GM21526 (cell line): ENCODE measurements at regions not wholly inside any gene's neighbourhood (a gene's known extent, or its start where the extent isn't known, plus 50 kb on each side); places are given as distances from the start of the nearest gene placed in this dataset.

Source experiments
- ATAC-seq: cut with Tn5 transposase; IDR thresholded peaks from one replicate; pipeline ENCODE4 v1.9.1; 2021; ENCODE audit warnings: moderate library complexity; ENCODE audit not compliant: unreplicated experiment, low FRiP score

GRCh38 chr12:98238515-98239130, 276.8 kb upstream of the TMPO start:
- no peak for ATAC-seq

GRCh38 chr12:98243190-98243589, 272.2 kb upstream of the TMPO start:
- ATAC-seq: no peak

GRCh38 chr12:98244136-98244535, 271.3 kb upstream of the TMPO start:
- ATAC-seq: no peak

- no peak for ATAC-seq
Observed at GRCh38 chr12:98253207-98254037, 262.0 kb upstream of the TMPO start.

- no peak for ATAC-seq
Observed at GRCh38 chr12:98256830-98257229, 258.6 kb upstream of the TMPO start.

GRCh38 chr12:98259693-98260092, 255.7 kb upstream of the TMPO start:
- ATAC-seq: no peak

- ATAC-seq: no peak
Observed at GRCh38 chr12:98260276-98260675, 255.1 kb upstream of the TMPO start.

GRCh38 chr12:98262902-98263301, 252.5 kb upstream of the TMPO start:
- no peak for ATAC-seq

- peak; percentile 98 for ATAC-seq
Observed at GRCh38 chr12:98274430-98275130, 240.8 kb upstream of the TMPO start.

GRCh38 chr12:98275131-98275475, 240.3 kb upstream of the TMPO start:
- peak; percentile 45 for ATAC-seq

GRCh38 chr12:98280152-98280551, 235.2 kb upstream of the TMPO start:
- no peak for ATAC-seq

- no peak for ATAC-seq
Observed at GRCh38 chr12:98280621-98281020, 234.8 kb upstream of the TMPO start.

GRCh38 chr12:98291828-98292227, 223.6 kb upstream of the TMPO start:
- no peak for ATAC-seq

- no peak for ATAC-seq
Observed at GRCh38 chr12:98294051-98294805, 221.2 kb upstream of the TMPO start.

- ATAC-seq: no peak
Observed at GRCh38 chr12:98295681-98296080, 219.7 kb upstream of the TMPO start.

- ATAC-seq: no peak
Observed at GRCh38 chr12:98296462-98297079, 218.8 kb upstream of the TMPO start.

GRCh38 chr12:98297538-98297937, 217.9 kb upstream of the TMPO start:
- no peak for ATAC-seq

GRCh38 chr12:98308141-98308540, 207.2 kb upstream of the TMPO start:
- no peak for ATAC-seq

- ATAC-seq: no peak
Observed at GRCh38 chr12:98317939-98318899, 197.2 kb upstream of the TMPO start.
